ENCODE measurements at regions not wholly inside any gene's neighbourhood (a gene's known extent, or its start where the extent isn't known, plus 50 kb on each side); places are given as distances from the start of the nearest gene placed in this dataset.

DNA sequence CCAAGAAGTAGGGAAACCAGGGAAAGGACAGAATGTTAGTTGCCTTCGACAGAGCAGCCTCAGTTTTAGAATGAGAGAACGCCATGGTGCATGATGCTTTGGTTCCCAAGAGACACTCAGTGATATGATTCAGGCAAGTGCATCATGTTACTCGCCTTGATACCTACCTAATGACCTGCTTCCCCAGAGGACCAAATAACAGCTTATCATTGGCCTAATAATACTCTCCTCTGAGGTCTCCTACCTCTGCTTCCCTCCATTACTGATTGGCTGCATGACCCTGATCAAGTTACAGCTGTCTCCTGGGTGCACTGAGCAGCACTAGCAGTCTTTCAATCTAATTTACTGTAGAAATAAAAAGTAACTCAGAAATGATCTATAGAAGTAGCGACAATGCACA is 979.7 kb upstream of the FAT3 start:
- H4K20me1 ChIP-seq (replicated peaks; ENCODE audit: control insufficient read depth, extremely low read depth, insufficient read depth, low read length), result no peaks in the 10 kb centered on the region
- intact Hi-C loops (cut with micrococcal nuclease) (loop anchor here (5.0 kb wide), 2 partner anchors 338 to 993 kb away; no protein-coding TSS in a partner anchor), dilution Hi-C loops (cut with MboI; ENCODE audit: extremely low pct_ligation_motif_present, low sequenced_read_pairs) (no loop called here)
- no peak overlapping the region for H3K9ac ChIP-seq (replicated peaks; ENCODE audit: extremely low read depth, insufficient read depth, low read length)
- no peak overlapping the region for H2AFZ ChIP-seq (ENCODE audit: low read depth, low read length)
- no peak overlapping the region for H3K27ac ChIP-seq (ENCODE audit: insufficient read depth, low read depth, low read length)
- H3K4me3 ChIP-seq (replicated peaks in 1 of 3; ENCODE audit: insufficient read depth in 1 of 3, low read depth in 1 of 3, low read length in 3 of 3), result no peak overlapping the region
- DNase-seq (ENCODE audit: low read depth, low spot score), result no peak
- H3K36me3 ChIP-seq (ENCODE audit: control insufficient read depth in 2 of 2, extremely low read depth in 1 of 2, insufficient read depth in 2 of 2, low read length in 2 of 2), result no peaks in the 10 kb centered on the region
- no peak overlapping the region for H3K4me2 ChIP-seq (ENCODE audit: insufficient read depth, low read length)
- ChIA-PET POLR2A (no interaction called here), CTCF (no interaction called here)
- TF ChIP-seq EZH2 (IDR thresholded peaks at IDR 0.05; ENCODE audit: borderline replicate concordance, low read depth, low read length, severe bottlenecking) (no peak), POLR2A (IDR thresholded peaks at IDR 0.05; ENCODE audit: low read depth, low read length) (no peak), GATA2 (IDR thresholded peaks at IDR 0.05; ENCODE audit: insufficient read depth, insufficient read length, low read depth, low read length) (no peak), MYC (IDR thresholded peaks at IDR 0.05; ENCODE audit: low read depth, low read length) (no peak), POLR2AphosphoS5 (IDR thresholded peaks at IDR 0.05; ENCODE audit: insufficient read depth, low read depth, low read length) (no peak), FOS (IDR thresholded peaks at IDR 0.05; ENCODE audit: borderline replicate concordance, insufficient read depth, low read length) (no peak), JUN (IDR thresholded peaks at IDR 0.05; ENCODE audit: borderline replicate concordance, insufficient read depth, insufficient read length, low read depth) (no peak)
- TF ChIP-seq, protein P1, sequence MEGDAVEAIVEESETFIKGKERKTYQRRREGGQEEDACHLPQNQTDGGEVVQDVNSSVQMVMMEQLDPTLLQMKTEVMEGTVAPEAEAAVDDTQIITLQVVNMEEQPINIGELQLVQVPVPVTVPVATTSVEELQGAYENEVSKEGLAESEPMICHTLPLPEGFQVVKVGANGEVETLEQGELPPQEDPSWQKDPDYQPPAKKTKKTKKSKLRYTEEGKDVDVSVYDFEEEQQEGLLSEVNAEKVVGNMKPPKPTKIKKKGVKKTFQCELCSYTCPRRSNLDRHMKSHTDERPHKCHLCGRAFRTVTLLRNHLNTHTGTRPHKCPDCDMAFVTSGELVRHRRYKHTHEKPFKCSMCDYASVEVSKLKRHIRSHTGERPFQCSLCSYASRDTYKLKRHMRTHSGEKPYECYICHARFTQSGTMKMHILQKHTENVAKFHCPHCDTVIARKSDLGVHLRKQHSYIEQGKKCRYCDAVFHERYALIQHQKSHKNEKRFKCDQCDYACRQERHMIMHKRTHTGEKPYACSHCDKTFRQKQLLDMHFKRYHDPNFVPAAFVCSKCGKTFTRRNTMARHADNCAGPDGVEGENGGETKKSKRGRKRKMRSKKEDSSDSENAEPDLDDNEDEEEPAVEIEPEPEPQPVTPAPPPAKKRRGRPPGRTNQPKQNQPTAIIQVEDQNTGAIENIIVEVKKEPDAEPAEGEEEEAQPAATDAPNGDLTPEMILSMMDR (IDR thresholded peaks at IDR 0.05; ENCODE audit: extremely low read depth in 1 of 2, insufficient read depth in 1 of 2, low read depth in 1 of 2, low read length in 2 of 2), result no peak
- TF ChIP-seq, protein P2, sequence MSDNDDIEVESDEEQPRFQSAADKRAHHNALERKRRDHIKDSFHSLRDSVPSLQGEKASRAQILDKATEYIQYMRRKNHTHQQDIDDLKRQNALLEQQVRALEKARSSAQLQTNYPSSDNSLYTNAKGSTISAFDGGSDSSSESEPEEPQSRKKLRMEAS (IDR thresholded peaks at IDR 0.05; ENCODE audit: insufficient read depth, insufficient read length), result no peak
- FAIRE-seq, result no peak
- H3K4me1 ChIP-seq (ENCODE audit: control insufficient read depth, extremely low read depth, insufficient read depth, low read length), result no peaks in the 10 kb centered on the region
- no peaks in the 10 kb centered on the region for H3K9me3 ChIP-seq (replicated peaks; ENCODE audit: control insufficient read depth, insufficient read depth, low read length)
- H3K9me1 ChIP-seq (replicated peaks; ENCODE audit: control insufficient read depth, extremely low read depth, insufficient read depth, low read length), result no peaks in the 10 kb centered on the region
- H3K27me3 ChIP-seq (ENCODE audit: control insufficient read depth in 2 of 2, insufficient read depth in 2 of 2, low read length in 2 of 2), result no peaks in the 10 kb centered on the region
- no TSS peak for BruUV-seq (replicated peaks)
- H3K79me2 ChIP-seq (ENCODE audit: control insufficient read depth, insufficient read depth, low read length), result no peaks in the 10 kb centered on the region

Data from endothelial cell of umbilical vein (primary cell).